Activated CD4-positive, CD25-positive, alpha-beta regulatory T cell (primary cell): ENCODE measurements at regions not wholly inside any gene's neighbourhood (a gene's known extent, or its start where the extent isn't known, plus 50 kb on each side); places are given as distances from the start of the nearest gene placed in this dataset.

Experiments
- DNase-seq, 4 experiments: peaks; one replicate each; lab custom pipeline; 2025; lab: John Stamatoyannopoulos, UW

- DNase-seq = no peak
Observed at GRCh38 chr13:84077271-84077670, 195.0 kb upstream of the SLITRK1 start.

- DNase-seq = no peak
Observed at GRCh38 chr13:84076280-84076679, 194.0 kb upstream of the SLITRK1 start.

GRCh38 chr13:84050536-84050935, 168.3 kb upstream of the SLITRK1 start:
- DNase-seq = no peak

- DNase-seq = no peak
Observed at GRCh38 chr13:84049443-84050219, 167.4 kb upstream of the SLITRK1 start.

DNA sequence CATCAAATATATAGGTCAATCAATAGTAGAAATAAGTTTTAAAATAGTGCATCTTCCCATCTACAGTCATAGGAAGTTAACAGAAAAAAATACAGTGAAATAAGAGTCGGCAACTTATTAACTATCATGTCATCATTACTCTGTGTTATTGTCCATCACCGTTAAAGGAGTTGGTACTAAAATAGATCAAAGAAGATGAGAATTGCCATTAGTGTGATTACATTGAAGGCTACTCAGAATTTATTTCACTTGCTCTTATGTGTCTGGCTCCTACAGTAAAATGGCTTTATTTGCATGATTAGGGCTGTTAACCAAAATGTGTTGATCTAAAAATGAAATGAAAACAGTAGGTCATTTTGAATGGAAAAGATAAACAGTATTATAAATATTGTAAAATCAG, 162.5 kb upstream of the SLITRK1 start:
- DNase-seq = no peak

- DNase-seq = no peak
Observed at GRCh38 chr13:84038001-84038400, 155.7 kb upstream of the SLITRK1 start.

GRCh38 chr13:84032116-84032515, 149.8 kb upstream of the SLITRK1 start:
- no peak for DNase-seq

- DNase-seq = no peak
Observed at GRCh38 chr13:84031120-84031519, 148.8 kb upstream of the SLITRK1 start.

GRCh38 chr13:84029396-84029795, 147.1 kb upstream of the SLITRK1 start:
- DNase-seq = no peak

- DNase-seq = no peak
Observed at GRCh38 chr13:84025824-84026223, 143.6 kb upstream of the SLITRK1 start.

DNA sequence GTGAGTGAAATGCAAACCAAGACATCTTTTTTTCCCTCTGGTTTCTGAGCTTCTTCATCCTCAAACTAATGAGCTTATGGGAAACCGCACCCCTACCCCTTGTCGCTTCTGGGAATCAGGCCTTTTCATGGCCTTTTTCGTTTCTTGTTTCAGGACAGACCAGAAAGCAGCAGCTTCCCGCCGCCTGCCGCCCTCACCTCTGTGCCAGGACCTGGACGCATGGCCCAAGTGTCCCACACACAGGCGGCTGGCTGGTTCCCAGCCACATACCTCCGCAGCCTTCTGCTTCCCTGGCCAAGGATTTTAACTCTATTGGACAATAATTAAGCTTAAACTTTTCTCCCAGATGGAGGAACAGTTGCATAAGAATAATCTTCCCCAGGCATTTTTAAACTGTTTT, 114.1 kb upstream of the SLITRK1 start:
- DNase-seq = no peak

- DNase-seq = no peak
Observed at GRCh38 chr13:83995930-83996329, 113.7 kb upstream of the SLITRK1 start.

DNA sequence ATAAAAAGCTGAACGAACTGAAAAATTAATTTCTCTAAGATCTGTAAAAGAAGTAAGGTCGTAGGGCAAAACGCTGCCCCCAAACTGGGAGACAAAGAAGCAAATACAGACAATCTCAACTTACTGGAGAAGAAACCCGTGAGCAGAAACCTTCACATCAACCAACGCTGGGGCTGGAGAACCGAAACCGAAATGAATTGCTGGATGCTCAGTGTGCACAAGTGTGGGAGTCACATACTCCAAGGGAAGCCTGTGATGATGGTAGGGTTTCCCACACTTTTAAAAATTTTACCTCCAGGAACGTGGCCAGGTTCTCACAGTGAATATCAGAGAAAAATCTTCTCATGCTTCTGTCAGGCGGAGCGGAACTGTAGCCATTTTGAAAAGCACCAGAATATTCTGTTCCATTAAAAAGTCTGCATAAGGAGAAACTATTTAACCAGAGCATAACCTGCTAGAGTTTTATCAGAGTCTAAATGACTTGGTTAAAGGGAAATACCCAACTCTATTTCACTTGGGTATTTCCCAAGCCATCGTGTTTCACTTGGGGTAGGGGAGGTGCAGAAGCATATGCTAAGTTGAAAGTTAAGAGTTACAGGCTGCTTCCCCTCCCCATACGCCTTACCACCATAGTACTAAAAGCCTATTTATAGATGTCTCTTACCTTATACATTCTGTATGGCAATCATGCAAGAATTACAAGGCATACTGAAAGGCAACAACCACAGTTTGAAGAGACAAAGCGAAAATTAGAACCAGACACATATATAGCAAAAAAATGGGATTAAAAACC, 110.5 kb upstream of the SLITRK1 start:
- DNase-seq = no peak

- DNase-seq = no peak
Observed at GRCh38 chr13:83987394-83987793, 105.1 kb upstream of the SLITRK1 start.

- DNase-seq = no peak
Observed at GRCh38 chr13:83984793-83985192, 102.5 kb upstream of the SLITRK1 start.

- DNase-seq = no peak
Observed at GRCh38 chr13:83980331-83980730, 98.1 kb upstream of the SLITRK1 start.

- DNase-seq = no peak
Observed at GRCh38 chr13:83975655-83976165, 93.4 kb upstream of the SLITRK1 start.

- no peak for DNase-seq
Observed at GRCh38 chr13:83958531-83958930, 76.3 kb upstream of the SLITRK1 start.

DNA sequence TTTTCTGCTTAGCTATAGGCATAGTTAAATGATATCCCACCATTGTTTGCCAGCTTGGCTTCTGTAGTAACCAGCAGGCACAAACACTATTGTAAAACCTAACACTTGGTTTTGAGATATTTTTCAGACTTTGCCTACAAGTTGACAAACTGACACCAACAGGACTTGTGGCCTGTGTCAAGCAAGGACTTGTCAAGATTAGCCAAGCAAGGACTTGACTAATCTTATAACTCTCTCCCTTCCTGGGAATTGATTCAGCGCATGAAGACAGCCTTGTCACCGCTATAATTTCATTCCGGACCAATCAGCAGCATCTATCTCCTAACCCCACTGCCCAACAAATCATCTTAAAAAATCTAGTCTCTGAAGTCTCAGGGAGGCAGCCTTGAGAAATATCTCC, 72.7 kb upstream of the SLITRK1 start:
- no peak for DNase-seq

GRCh38 chr13:83953916-83954315, 71.6 kb upstream of the SLITRK1 start:
- DNase-seq = no peak

- DNase-seq = no peak
Observed at GRCh38 chr13:83950293-83950692, 68.0 kb upstream of the SLITRK1 start.

DNA sequence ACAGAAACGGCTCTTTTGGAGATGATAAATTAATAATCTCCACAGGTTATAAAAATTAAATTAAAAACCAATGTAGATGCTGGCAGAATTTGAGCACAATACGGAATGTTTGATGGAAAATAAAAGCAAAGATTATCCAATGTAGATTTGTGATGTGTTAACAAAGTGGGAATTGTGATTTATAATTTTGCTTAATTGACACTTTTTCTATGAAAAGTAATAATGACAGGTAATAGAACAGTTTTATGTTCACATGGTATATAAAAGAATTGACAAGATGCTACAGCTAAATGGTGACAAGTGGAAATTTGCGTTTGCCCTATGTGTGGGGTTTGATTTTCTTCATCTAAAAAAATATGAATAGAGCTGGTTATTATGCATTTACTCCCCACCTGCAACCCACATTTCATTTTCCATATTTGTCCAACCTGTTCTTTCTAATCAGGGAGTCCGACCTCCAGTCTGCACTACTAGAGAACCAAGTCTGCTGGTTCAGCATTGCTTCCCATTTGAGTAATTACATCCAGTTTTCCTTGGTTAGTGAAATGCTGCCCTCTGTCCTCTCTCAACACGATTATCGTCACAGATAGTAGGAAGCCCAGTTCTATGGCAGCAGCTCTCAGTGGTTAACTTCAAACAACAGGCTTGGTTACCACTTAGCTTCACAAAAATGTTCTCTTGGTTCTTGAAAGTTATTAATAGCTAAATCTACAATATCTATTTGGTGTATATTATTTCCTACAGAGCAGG, 61.4 kb upstream of the SLITRK1 start:
- DNase-seq = no peak
